HCT116 (cell line): ENCODE measurements at regions not wholly inside any gene's neighbourhood (a gene's known extent, or its start where the extent isn't known, plus 50 kb on each side); places are given as distances from the start of the nearest gene placed in this dataset.

Source experiments
- ATAC-seq: fragments of 200-7000 bp; cut with Tn5 transposase; 2 replicates; pipeline ENCODE4 v1.9.1; 2020; ENCODE audit warnings: mild to moderate bottlenecking, moderate library complexity
- BruUV-seq: library from RNA; stranded (reverse); fragments of 400-500 nt; replicated peaks from 2 replicates; lab custom pipeline; 2021; lab: Mats Ljungman, UMichigan
- CTCF ChIA-PET: fragments of 300-600 bp; sonication (Branson Sonifier 250); formaldehyde crosslinking; loops from one replicate; lab custom pipeline; 2021; ENCODE audit warnings: antibody characterized with exemption; lab: Charles Lee
- POLR2A ChIA-PET: fragments of 300-600, 350-600 bp; sonication (Branson Sonifier 250); formaldehyde crosslinking; loops from one replicate; lab custom pipeline; 2021; ENCODE audit warnings: antibody characterized with exemption; lab: Charles Lee
- RAD21 ChIA-PET, 2 experiments: fragments of 300-600 bp; sonication (Branson Sonifier 250); formaldehyde crosslinking; loops; one replicate each; lab custom pipeline; 2023; ENCODE audit warnings: low total read pairs in 2 of 2; ENCODE audit not compliant: uncharacterized antibody in 2 of 2, unreplicated experiment in 2 of 2, low non-redundant PET in 1 of 2; lab: Charles Lee
- DNase-seq: peaks from one replicate; pipeline ENCODE4 v3.0.0-alpha.2; 2010; ENCODE audit warnings: low read depth, low spot score
- H2AFZ ChIP-seq: fragments of 200-600 bp; shearing (Covaris generic), sonication (generic); 2 replicates; pipeline ENCODE4 v1.6.1; 2017; ENCODE audit warnings: low read depth, mixed run types, mixed read lengths, antibody characterized with exemption, low read length; ENCODE audit not compliant: poor library complexity, severe bottlenecking
- H3K27ac ChIP-seq: 2 replicates; pipeline ENCODE4 v1.5.1; 2012; ENCODE audit warnings: low read depth, low read length
- H3K27me3 ChIP-seq: fragments of 200-600 bp; sonication (generic); 2 replicates; pipeline ENCODE4 v1.6.1; 2016; ENCODE audit warnings: mixed run types, low read length, mixed read lengths; ENCODE audit not compliant: insufficient read depth
- H3K36me3 ChIP-seq, 2 experiments: fragments of 200-500 bp in 1 of 2; fragments of 200-600 bp in 1 of 2; sonication (Bioruptor generic) in 1 of 2; sonication (generic) in 1 of 2; 2 replicates each; pipeline versions ENCODE4 v1.5.1 to v1.6.1; 2014 to 2016; ENCODE audit warnings: low read length in 2 of 2, inconsistent platforms in 1 of 2, mixed read lengths in 1 of 2, mixed run types in 1 of 2; ENCODE audit not compliant: insufficient read depth in 2 of 2, control insufficient read depth in 1 of 2
- H3K4me1 ChIP-seq, 2 experiments: fragments of 200-600 bp in 1 of 2; sonication (generic) in 1 of 2; 2 replicates each; pipeline versions ENCODE4 v1.5.1 to v1.6.1; 2012 to 2017; ENCODE audit warnings: low read length in 2 of 2, inconsistent platforms in 1 of 2, mild to moderate bottlenecking in 1 of 2, mixed read lengths in 1 of 2, mixed run types in 1 of 2, moderate library complexity in 1 of 2; ENCODE audit not compliant: insufficient read depth in 2 of 2, control insufficient read depth in 1 of 2
- H3K4me2 ChIP-seq: fragments of 200-600 bp; sonication (generic); 2 replicates; pipeline ENCODE4 v1.6.1; 2017; ENCODE audit warnings: mixed run types, low read length, mixed read lengths
- H3K4me3 ChIP-seq, 2 experiments: fragments of 200-600 bp in 1 of 2; sonication (generic) in 1 of 2; replicated peaks in 1 of 2; 2 replicates each; pipeline ENCODE4 v1.5.1; 2011 to 2016; ENCODE audit warnings: low read length in 2 of 2, control low read depth in 1 of 2, low read depth in 1 of 2, mild to moderate bottlenecking in 1 of 2, mixed read lengths in 1 of 2, mixed run types in 1 of 2
- H3K79me2 ChIP-seq: fragments of 200-600 bp; sonication (generic); 2 replicates; pipeline ENCODE4 v1.6.1; 2017; ENCODE audit warnings: mild to moderate bottlenecking, mixed run types, low read length, moderate library complexity, mixed read lengths; ENCODE audit not compliant: insufficient read depth
- H3K9ac ChIP-seq: fragments of 200-600 bp; sonication (generic); 2 replicates; pipeline ENCODE4 v1.6.1; 2016; ENCODE audit warnings: low read length, mixed read lengths
- H3K9me2 ChIP-seq: fragments of 200-600 bp; sonication (generic), shearing (Covaris generic); 2 replicates; pipeline ENCODE4 v1.6.1; 2017; ENCODE audit warnings: mixed run types, mild to moderate bottlenecking, moderate library complexity; ENCODE audit not compliant: insufficient read depth
- H3K9me3 ChIP-seq, 2 experiments: fragments of 200-500 bp in 1 of 2; fragments of 200-600 bp in 1 of 2; sonication (Bioruptor generic) in 1 of 2; sonication (generic) in 1 of 2; 2 replicates each; pipeline ENCODE4 v1.6.1; 2014 to 2017; ENCODE audit warnings: low read length in 2 of 2, mixed read lengths in 2 of 2, inconsistent platforms in 1 of 2, low read depth in 1 of 2, mild to moderate bottlenecking in 1 of 2, mixed run types in 1 of 2, moderate library complexity in 1 of 2; ENCODE audit not compliant: control insufficient read depth in 1 of 2, insufficient read depth in 1 of 2
- H4K20me1 ChIP-seq: fragments of 200-600 bp; sonication (generic), shearing (Covaris generic); 2 replicates; pipeline ENCODE4 v1.6.1; 2017; ENCODE audit warnings: mixed run types, mild to moderate bottlenecking, moderate library complexity; ENCODE audit not compliant: insufficient read depth
- ATF3 ChIP-seq: IDR thresholded peaks from 2 replicates; pipeline ENCODE4 v1.6.1; 2012
- CBX3 ChIP-seq: IDR thresholded peaks from 2 replicates; pipeline ENCODE4 v1.6.1; 2012; ENCODE audit warnings: low read depth
- CEBPB ChIP-seq: IDR thresholded peaks from 2 replicates; pipeline ENCODE4 v1.6.1; 2012; ENCODE audit warnings: low read depth
- EGR1 ChIP-seq: IDR thresholded peaks from 2 replicates; pipeline ENCODE4 v1.6.1; 2012; ENCODE audit warnings: low read depth
- ELF1 ChIP-seq: IDR thresholded peaks from 2 replicates; pipeline ENCODE4 v1.6.1; 2012; ENCODE audit warnings: low read depth, borderline replicate concordance
- EZH2 ChIP-seq: fragments of 200-600 bp; sonication (generic); IDR thresholded peaks from 2 replicates; pipeline ENCODE4 v1.6.1; 2017; ENCODE audit warnings: antibody characterized with exemption, mixed run types
- EZH2phosphoT487 ChIP-seq: fragments of 200-600 bp; IDR thresholded peaks from 2 replicates; pipeline ENCODE4 v1.6.1; 2018; ENCODE audit warnings: antibody characterized with exemption, borderline replicate concordance
- FOSL1 ChIP-seq: IDR thresholded peaks from 2 replicates; pipeline ENCODE4 v1.6.1; 2012; ENCODE audit warnings: low read depth
- JUND ChIP-seq: IDR thresholded peaks from 2 replicates; pipeline ENCODE4 v1.6.1; 2012
- MAX ChIP-seq: IDR thresholded peaks from 2 replicates; pipeline ENCODE4 v1.6.1; 2012
- POLR2A ChIP-seq: IDR thresholded peaks from 2 replicates; pipeline ENCODE4 v1.7.0; 2011; ENCODE audit warnings: borderline replicate concordance; ENCODE audit not compliant: insufficient read depth, insufficient read length; ENCODE audit errors: extremely low read depth
- SIN3A ChIP-seq: IDR thresholded peaks from 2 replicates; pipeline ENCODE4 v1.6.1; 2012; ENCODE audit warnings: low read depth
- SRF ChIP-seq: IDR thresholded peaks from 2 replicates; pipeline ENCODE4 v1.6.1; 2012; ENCODE audit warnings: low read depth
- TCF7L2 ChIP-seq: IDR thresholded peaks from 2 replicates; pipeline ENCODE4 v1.7.0; 2011; ENCODE audit warnings: borderline replicate concordance, inconsistent platforms; ENCODE audit not compliant: insufficient read depth, insufficient read length; ENCODE audit errors: extremely low read depth
- YY1 ChIP-seq: IDR thresholded peaks from 2 replicates; pipeline ENCODE4 v1.6.1; 2011; ENCODE audit warnings: low read length, low read depth, moderate library complexity, mild to moderate bottlenecking; ENCODE audit not compliant: insufficient replicate concordance; ENCODE audit errors: extremely low read depth
- ZNF274 ChIP-seq: fragments of 200-500 bp; sonication (Bioruptor generic); IDR thresholded peaks from 2 replicates; pipeline ENCODE4 v1.6.1; 2014; ENCODE audit warnings: mild to moderate bottlenecking, low read depth, low read length, inconsistent platforms
- intact Hi-C: fragments of 100-400 bp; cut with micrococcal nuclease; formaldehyde crosslinking; loops from 2 replicates; pipeline ENCODE4 v1.10.0; 2022
- TF ChIP-seq, protein P1 (sequence below): IDR thresholded peaks from 2 replicates; pipeline ENCODE4 v1.6.1; 2011; ENCODE audit warnings: mild to moderate bottlenecking, low read length, moderate library complexity; ENCODE audit not compliant: insufficient replicate concordance; ENCODE audit errors: extremely low read depth

DNA sequence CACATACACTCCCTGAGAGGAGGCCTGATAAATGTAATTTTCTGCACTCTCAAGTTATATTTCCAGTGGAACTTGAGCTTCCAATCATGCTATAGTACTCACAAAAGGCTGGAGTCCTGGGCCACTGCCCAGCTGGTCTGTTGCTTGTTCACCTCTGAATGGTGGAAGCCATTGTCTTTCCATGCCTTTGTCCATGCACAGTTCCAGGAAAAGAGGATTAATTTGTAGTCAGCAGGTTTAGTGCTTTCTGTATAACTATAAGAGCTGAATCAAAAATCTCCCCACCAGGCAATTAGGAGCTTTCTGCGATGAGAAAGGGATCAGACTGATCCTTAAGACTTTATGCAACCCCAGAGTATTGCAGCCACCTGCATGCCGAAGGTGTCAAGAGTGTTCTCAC lies 195.4 kb upstream of the PGRMC2 start (continued):
- TF ChIP-seq MAX: no peak
- TF ChIP-seq POLR2A: no peak
- no peak for TF ChIP-seq EGR1
- no peak for TF ChIP-seq EZH2phosphoT487
- TF ChIP-seq YY1: no peak

GRCh38 chr4:128481752-128482480 lies 194.3 kb upstream of the PGRMC2 start:
- ChIA-PET RAD21 (no interaction called here), CTCF (no interaction called here), POLR2A (no interaction called here)
- intact Hi-C loops: no loop called here
- Histone ChIP-seq H3K9me2 (no peaks in the 10 kb centered on the region), H3K4me2 (no peak overlapping the region), H3K4me1 (no peaks in the 10 kb centered on the region), H3K79me2 (no peaks in the 10 kb centered on the region), H3K9ac (no peak overlapping the region), H3K27ac (no peak overlapping the region), H2AFZ (no peak overlapping the region), H3K36me3 (no peaks in the 10 kb centered on the region), H4K20me1 (no peaks in the 10 kb centered on the region), H3K27me3 (no peaks in the 10 kb centered on the region), H3K4me3 (no peak overlapping the region), H3K9me3 (no peaks in the 10 kb centered on the region)
- no peak for TF ChIP-seq TCF7L2
- TF ChIP-seq SIN3A: no peak
- no peak for TF ChIP-seq CBX3
- TF ChIP-seq, protein P1, sequence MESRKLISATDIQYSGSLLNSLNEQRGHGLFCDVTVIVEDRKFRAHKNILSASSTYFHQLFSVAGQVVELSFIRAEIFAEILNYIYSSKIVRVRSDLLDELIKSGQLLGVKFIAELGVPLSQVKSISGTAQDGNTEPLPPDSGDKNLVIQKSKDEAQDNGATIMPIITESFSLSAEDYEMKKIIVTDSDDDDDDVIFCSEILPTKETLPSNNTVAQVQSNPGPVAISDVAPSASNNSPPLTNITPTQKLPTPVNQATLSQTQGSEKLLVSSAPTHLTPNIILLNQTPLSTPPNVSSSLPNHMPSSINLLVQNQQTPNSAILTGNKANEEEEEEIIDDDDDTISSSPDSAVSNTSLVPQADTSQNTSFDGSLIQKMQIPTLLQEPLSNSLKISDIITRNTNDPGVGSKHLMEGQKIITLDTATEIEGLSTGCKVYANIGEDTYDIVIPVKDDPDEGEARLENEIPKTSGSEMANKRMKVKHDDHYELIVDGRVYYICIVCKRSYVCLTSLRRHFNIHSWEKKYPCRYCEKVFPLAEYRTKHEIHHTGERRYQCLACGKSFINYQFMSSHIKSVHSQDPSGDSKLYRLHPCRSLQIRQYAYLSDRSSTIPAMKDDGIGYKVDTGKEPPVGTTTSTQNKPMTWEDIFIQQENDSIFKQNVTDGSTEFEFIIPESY: no peak
- TF ChIP-seq ATF3: no peak
- no peak for TF ChIP-seq MAX
- TF ChIP-seq YY1: no peak
- no peak for TF ChIP-seq POLR2A
- TF ChIP-seq ELF1: no peak
- no peak for TF ChIP-seq CEBPB
- TF ChIP-seq SRF: no peak
- no peak for TF ChIP-seq EZH2phosphoT487
- TF ChIP-seq FOSL1: no peak
- no peak for TF ChIP-seq JUND
- TF ChIP-seq ZNF274: no peak
- no peak for TF ChIP-seq EZH2
- ATAC-seq: no peak
- BruUV-seq: no TSS peak
- DNase-seq: no peak
